Stomach (tissue), 4 donors: ENCODE measurements at regions not wholly inside any gene's neighbourhood (a gene's known extent, or its start where the extent isn't known, plus 50 kb on each side); places are given as distances from the start of the nearest gene placed in this dataset.

Experiments used
- CTCF ChIP-seq, 7 experiments: fragments of 450-650 bp in 4 of 7; fragments of 200-600 bp in 3 of 7; sonication (generic) in 3 of 7; IDR thresholded peaks; one replicate each; pipeline ENCODE4 v1.5.1; 2016 to 2019; ENCODE audit warnings: antibody characterized with exemption in 7 of 7, control low read depth in 2 of 7, mild to moderate bottlenecking in 1 of 7
- EP300 ChIP-seq: sonication (generic); formaldehyde crosslinking; IDR thresholded peaks from one replicate; pipeline ENCODE4 v1.6.1; 2017; ENCODE audit warnings: antibody characterized with exemption

DNA sequence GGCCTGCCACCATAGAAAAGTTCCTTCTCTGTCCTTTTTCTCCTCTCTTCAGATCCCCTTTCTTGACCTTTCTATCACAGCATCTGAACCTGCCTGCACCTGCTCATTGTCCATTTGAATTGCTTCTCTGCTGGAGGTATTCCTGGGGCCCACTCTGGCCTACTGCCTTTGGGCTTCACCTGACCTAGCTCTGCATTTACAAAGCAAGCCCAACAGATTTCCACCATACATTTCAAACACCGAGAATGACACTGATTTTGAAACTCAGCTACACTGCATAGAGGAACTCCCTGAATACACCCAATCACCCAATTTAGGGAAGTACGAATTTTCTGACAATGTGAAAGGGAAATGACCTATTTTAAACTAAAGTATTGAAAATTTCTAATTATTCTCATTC, 284.5 kb upstream of the USP25 start:
- TF ChIP-seq CTCF (IDR thresholded peaks at IDR 0.05) (no peak), EP300 (no peak)
